Activated CD4-positive, alpha-beta T cell treated with anti-CD3 and anti-CD28 coated beads, Interleukin-2, amount 50 U/mL, for 48 hours (primary cell): ENCODE measurements at regions not wholly inside any gene's neighbourhood (a gene's known extent, or its start where the extent isn't known, plus 50 kb on each side); places are given as distances from the start of the nearest gene placed in this dataset.
"Not testable (repeated sequence)": the region's sequence is repeated elsewhere in the genome, so short reads cannot be mapped to it uniquely, and the experiment has no call there.

Experiments used
- DNase-seq, 2 experiments: peaks; one replicate each; pipeline ENCODE4 v3.0.0-alpha.2; 2020

DNA sequence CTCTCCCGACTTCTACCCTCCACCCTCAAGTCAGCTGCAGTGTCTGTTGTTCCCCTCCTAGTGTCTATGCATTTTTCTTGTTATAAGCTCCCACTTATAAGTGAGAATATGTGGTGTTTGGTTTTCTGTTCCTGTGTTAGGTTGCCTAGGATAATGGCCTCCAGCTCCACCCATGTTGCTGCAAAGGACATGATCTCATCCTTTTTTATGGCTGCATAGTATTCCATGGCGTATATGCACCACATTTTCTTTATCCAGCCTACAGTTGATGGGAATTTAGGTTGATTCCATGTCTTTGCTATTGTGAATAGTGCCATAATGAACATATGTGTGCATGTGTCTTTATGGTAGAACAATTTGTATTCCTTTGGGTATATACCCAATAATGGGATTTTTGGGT lies 80.7 kb downstream of the SPTSSA start:
- not testable (repeated sequence) for DNase-seq

DNA sequence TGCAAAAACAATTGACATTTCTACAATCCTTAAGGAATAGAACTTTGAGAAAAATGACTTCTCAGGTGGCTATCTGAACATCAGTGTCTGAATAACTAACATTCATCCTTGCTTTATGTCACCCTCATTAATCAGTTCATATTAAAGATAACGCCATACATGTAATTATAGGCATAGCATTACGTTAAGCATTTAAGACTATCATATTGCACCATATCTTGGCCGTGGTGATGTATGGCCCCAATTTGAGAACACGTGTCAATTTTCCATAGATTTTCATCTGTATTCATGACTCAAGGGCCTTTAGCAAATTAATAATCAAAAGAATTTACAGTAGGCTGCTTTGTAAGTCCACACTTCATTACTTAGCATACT lies 81.6 kb downstream of the SPTSSA start:
- no peak for DNase-seq

DNA sequence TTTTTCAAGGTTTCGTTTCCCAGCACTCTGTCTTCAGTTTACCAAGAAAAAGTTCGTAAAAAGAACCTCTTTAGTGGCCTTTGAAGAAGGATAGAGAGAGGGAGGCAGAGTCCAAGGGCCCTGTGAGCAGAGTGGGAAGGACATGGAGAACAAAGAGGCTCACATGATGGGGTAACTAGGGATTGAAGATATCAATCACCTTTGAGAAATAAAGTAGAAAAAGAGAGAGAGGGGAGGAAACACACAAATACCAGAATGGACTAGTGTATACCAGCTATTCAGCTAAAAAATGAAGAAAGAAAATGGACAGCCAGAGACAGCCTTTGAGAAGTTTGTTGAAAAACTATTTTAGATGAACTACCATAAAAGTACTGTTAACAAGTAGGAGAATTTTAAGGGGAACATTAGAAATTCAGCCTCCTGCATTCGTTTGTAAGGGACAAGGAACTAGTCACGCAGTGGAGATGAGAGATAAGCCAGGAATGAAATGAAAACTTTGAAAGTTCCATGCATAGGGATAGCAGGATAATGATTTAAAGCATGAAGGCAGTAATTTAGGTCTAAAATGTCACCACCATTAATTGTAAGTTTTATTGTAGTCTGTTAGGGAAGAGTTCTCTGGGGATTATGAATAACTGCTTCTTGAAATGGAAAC lies 82.1 kb downstream of the SPTSSA start:
- DNase-seq: no peak

DNA sequence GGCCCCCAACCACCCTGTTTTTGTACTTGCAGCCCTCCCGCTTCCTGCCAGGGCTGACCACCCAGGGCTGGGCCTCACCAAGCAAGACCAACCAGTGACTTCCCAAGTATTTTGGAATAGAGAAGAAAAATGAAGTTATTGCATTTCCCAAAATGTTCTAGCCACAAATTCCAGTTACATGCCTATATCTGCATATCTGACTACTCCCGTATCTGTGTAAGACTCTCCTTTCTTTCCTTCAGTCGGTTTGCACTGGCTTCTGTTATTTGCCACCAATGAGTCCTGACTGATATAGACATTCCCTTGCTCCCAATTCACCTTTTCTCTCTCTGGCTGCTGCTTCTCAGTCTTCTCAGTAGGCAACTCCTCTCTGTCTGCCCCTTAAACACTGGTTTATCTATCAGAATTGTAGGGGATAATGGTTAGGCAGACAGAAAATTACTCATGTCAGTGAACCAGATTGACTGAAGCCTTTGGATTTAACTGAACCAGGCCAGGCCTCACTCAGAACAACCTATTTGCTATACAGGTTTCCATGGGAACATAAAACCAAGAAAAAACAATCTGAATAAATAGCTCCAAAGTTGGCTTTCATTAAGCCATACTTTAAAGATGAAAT lies 85.3 kb downstream of the SPTSSA start:
- DNase-seq: no peak

DNA sequence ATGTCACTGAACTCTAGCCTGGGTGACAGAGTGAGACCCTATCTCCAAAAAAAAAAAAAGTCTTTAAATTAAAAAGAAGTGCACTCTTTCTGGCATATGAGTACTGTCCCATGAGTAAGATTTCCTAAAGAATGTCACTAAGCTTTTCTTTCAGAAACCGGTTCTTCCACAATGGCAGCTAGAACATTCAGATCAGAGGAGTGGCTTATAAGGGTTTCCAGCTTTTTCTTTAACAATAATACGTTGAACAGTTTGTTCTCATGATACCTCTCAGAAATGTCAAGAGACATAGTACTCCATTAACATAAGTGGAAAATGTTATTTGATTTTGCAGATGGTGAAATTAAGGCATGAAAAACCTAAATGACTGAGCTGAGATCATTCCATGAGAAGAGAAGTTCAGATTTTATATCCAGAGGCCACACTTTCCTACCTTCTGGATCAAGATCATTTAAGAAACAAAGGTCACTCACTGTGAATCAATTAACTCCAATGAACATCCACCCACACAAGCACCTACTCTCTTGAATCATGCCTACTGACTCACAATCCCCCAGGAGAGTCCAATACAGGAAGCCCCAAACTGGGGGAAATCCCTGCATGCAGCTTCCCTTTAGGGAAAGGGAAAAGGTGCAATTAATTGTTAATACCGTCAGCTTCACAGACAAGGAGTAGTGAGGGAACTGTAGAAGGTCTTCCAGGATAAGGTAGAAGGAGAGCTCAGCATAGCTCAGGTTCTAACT lies 86.9 kb downstream of the SPTSSA start:
- no peak for DNase-seq

DNA sequence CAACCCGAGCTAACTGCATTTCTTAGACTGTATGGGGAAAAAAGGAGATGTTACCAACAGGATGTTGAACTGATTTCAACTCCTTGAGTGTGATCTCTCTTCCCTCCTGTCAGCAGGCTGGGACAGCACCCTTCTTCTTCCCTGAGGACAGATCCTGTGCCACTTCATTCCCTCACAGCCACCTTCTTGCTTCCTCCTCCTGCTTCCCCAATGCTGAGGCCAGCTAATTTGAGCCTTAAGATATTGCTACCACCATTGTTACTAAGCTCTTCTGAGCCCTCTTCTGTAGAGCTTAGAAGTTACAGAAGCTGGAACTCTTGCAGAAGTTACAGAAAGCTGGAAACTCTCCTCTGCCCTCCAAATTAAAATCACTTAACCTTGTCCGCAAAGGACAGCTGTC lies 88.8 kb downstream of the SPTSSA start:
- no peak for DNase-seq

DNA sequence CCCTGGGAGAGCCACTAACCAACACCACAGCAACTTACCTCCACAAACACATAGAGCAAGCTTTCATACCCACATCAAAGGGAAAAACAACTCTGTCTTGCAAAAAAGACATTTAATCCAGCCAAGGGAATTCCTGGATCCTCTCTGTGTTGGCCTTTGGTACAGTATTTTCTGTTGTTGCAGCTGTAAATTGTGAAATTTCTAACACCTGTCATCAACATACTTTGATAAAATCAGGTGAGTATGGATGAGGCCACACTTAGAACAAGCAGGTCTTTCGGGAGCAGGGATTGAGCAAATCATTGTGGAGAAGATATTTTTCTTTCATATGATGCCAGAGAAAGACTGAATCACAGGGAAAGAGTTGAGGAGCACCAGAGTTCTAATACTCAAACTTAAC lies 89.3 kb downstream of the SPTSSA start:
- DNase-seq: no peak

DNA sequence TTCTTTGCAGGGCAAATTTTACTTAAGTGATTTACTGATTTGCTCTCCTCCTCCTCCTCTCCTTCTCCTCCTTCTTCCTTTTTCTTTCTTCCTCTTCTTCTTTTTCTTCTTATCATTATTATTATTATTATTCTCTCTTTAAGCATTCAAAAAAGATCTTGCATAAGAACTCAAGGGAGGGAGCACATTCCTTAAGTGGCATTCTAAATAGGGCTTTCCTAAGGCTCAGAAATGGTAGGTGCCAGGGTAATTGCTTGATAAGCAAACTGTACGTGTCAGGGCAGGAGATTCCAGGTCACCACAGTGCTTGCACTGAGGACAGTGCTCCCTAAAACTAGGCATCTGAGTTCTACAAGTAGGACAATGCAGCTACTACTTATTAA lies 92.4 kb downstream of the SPTSSA start:
- DNase-seq: no peak

DNA sequence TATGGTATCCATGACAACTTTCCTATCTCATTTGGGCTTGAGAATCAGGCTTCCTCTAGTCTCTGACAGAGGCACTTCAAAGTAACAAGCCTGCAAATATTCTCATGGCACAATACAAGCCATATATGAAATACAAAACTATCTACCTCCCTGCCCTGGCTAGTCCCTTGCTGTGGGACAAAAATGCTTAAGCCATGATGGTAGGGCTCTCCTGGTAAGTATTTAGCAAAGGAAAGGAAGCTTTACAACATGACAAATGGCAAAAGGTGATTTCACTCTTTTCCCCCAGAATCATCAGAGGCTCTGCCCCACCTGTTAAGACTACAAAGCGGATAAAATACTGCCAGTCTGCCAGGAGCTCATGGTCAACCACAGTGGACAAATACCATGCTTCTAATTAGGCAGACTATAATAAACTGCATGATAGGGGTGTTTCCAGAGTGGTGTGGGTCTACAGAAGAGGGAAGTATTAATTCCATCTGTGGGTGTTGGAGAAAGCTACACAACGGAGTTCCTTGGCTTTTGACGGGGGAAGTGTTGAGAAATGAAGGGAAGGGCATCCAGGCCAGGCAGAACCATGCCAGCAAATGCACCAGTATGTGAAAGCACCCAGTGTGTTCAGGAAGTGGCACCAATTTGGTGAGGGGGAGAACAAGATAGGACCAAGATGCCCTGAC lies 92.9 kb downstream of the SPTSSA start:
- DNase-seq: no peak

DNA sequence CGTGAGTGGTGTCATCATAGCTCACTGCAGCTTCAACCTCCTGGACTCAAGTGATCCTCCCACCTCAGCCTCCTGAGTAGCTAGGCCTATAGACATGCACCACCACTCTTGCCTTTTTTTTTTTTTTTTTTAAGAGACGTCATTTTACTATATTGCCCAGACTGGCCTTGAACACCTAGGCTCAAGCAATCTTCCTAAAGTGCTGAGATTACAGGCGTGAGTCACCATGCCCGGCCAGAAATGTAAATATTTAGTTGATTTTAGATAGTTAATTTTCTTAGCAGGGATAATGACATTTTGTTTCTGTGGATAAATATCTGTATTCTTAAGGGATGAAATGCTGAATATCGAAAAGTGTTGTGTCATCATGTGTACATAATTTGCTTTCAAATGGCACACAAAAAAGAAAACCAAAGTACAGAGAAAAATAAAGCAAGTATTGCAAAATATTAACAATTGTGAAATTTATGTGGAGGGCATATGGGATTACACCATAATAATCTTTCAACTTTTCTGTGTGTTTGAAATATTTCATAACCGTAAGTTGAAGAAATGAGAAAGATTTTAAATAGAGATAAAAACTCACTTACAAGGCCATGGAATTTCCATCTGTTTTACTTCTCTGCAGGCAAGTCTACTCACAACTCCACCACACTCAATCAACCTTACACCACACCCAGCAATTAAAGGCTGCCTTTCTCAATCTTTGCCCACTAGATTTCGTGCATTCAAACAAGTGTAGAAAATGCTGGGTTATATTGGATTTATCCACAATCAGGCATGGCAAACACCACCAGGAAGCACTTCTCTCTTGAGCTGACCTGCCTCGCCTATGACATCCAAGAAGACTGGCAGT lies 93.7 kb downstream of the SPTSSA start:
- no peak for DNase-seq

DNA sequence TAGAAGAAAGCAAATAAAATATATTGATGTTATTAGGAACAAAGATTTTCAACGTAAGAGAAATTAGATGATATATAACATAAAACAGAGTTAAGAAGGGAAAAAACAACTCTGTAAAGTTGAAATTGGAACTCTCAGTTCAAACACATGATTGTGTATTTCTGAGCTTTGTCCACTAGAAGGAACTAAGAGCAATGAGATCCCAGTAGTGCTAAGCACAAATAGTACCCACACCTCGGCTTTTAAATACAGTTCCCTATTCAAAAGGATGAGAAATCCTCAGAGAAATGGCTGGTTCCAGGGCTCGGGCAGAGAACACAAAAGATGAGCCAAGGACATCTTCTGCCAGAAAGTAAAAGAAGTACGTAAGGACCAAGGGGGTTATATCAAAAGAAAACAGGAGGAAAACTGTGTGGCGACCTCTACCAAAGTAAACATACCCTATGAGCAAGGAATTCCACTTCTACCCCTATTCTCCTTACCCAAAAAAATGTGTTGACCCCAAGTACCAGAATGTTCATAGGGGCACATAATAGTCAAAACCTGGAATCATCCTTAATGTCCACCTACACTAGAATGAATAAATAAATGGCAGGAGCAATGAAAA lies 96.6 kb downstream of the SPTSSA start:
- DNase-seq: no peak

DNA sequence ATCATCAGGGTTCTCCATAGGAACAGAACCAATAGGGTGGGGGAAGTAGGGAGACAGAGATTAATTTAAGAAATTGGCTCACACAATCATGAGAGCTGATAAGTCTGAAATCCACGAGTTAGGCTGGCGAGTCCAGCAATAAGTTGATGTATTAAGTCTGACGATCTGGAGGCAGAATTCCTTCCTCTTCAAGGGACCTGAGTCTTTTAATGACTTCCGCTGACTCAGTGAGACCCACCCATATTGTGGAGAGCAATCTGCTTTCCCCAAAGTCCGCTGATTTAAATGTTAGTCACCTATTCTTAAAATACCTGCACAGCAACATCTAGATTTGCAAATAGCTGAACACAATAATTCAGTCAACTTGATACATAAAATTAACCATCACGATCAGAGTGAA lies 97.8 kb downstream of the SPTSSA start:
- no peak for DNase-seq

DNA sequence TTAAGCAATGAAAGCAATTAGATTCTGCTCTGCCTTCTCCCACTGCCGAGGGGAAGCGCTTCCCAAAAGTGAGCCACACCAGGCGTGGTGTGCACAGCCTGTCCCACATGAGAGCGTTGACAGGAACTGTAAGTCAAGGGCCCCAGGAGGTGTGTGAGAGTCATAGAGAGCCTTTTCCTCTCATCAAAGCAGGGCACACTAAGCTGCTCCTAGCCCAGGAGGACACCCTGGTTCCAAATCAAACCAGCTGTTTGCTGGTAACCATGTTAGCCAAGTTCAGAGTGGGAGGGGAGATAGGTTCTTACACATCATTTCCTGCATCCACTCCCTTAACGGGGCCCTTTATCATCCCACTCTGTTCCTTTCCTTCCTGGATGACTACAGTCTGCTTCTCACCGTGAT lies 98.3 kb downstream of the SPTSSA start:
- DNase-seq: no peak

DNA sequence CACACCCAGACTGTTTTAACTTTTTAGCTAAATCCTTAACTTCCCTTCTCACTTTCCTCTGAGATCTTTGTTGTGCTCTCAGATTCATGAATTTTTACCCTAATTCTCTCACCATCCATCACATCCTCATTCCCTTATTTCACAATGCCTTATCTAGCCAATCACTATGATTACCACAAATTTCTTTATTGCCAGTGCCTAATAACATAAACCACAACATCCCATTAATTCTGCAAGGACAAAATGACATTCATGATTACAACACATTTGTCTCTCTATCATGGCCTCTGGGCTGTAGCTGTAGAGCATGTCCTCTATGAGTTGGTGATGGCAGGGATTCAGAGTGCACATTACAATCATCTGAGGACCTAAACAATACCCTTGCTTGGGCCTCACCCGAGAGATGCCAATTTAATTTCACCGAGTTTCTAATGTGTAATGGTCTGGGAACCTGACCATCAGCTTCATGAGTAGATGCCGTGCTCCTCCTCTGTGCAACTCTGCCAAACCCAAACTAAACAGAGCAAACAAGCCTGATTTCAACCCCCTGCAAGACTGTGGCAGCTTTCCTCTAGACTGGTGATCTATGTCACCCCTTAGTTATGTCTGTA lies 99.3 kb downstream of the SPTSSA start:
- no peak for DNase-seq

DNA sequence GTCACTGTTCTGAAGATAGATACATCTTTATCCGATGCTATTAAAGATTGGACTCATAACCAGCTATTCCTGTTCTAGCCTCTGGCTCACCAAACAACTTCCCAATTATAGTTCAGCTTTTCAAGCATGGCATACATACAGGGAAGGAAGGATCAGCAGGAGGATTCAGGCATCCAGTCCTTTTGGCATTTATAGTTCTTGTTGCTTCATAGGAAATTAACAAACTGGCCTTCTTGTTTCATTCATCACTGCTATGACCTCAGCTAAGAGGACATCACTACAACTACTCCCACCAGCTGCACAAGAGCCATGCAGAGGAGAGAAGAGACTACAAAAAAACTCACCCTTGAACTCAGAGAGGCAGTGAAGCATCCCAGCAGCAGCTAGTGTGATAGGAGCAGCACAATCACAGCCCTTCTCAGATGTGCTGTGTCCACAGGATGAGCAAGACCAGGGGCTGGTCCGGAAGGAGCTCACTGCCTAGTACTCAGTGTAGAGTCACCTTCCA lies 100.5 kb downstream of the SPTSSA start:
- no peak for DNase-seq

DNA sequence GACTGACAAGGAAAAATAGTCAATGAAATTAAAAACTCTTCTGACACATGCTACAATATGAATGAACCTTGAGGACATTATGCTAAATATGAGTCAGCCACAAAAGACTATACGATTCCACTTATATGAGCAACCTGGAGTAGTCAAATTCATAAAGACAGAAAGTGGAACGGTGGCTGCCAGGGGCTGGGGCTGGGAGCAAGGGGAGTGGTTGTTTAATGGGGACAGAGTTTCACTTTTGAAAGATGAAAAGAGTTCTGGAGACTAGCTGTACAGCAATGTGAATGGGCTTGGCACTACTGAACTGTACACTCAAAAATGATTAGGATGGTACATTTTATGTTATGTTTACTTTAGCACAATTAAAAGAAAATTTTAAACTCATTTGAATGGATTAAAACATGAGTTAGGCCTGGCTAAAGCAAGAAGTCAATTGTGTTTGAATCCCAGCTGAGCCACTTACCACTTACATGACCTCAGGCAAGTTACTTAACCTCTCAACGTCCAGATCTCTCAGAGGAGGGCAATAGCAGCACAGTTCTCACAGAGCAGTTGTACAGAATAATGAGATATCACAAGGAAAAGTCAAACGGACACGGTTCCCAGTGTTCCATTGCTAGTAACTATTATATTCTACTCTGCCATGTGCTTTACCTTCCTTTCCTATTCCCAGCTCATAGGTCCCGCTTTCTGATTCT lies 102.5 kb downstream of the SPTSSA start:
- no peak for DNase-seq

DNA sequence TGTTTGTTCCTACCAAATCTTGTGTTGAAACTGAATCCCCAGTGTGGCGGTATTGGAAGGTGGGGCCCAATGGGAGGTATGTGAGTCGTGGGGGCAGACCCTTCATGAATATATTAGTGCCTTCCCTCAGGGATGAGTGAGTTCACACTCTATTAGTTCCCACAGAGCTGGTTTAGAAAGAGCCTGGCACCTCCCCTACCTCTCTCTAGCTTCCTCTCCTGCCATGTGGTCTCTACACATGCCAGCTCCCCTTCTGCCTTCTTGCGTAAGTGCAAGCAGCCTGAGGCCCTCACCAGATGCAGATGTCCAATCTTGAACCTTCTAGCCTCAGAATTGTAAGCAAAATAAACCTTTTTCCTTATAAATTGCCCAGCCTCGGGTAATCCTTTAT lies 105.8 kb downstream of the SPTSSA start:
- DNase-seq: no peak

DNA sequence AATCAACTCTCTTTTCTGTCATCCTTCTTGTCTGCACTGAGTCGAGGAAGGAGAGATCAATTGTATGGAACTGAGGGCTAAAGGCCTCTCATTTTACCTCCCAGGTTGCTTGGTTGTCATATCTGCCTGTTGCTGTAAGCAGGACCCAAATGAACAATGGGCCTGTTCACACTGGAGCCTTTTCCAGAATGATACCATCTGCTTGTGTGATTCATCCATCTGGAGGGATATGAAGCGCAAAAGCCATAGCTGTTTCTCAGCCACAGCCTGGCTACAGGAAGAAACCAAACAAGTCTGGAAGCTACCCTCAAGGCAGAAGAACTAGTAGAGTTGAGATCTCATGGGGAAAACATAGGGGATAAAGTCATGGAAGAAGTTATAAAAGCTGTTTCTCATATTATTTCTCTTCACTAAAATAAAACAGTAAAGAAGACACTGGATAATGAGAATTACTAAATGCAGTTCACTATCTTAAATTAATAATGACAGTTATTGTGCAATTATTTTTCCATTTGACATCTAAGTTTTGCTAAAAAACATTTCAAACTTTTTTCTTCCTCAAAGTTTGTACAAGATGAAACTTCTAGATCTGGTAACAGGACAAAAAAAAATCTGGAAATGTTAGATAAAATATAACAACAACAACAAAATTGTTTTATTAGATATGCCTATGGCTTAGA lies 106.3 kb downstream of the SPTSSA start:
- no peak for DNase-seq

DNA sequence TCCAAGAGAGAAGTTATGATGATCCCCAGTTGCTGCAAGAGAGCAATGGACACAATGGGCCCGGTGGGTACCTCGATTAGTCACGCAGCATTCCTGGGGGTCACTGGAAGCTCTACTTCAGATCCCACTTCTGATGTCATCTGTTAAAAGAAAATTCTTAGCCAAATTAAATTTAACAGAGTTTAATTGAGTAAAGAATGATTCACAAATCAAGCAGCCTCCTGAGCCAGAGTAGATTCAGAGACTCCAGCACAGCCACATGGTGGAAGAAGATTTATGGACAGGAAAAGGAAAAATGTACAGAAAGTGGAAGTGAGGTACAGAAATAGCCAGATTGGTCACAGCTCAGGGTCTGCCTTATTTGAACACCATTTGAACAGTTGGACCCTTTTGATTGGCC lies 107.5 kb downstream of the SPTSSA start:
- DNase-seq: no peak

DNA sequence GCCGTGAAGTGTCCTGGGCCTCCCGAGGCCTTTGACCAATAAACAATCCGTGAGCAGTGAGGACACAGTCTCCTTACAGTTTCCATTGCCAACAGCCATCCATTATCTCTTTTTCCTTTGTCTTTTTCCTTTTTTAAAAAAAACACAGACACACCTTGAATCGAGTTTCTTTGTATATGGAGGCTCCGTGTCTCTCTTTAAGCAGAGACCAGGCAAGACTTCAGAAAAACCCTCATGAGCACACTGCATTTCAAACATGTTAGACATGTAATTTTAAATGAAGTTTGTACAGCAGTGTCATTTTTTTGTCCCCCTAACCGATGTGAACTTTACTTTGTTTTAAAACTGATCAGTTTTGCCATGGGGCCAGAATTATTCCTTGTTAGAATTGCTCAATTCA lies 111.1 kb downstream of the SPTSSA start:
- no peak for DNase-seq

DNA sequence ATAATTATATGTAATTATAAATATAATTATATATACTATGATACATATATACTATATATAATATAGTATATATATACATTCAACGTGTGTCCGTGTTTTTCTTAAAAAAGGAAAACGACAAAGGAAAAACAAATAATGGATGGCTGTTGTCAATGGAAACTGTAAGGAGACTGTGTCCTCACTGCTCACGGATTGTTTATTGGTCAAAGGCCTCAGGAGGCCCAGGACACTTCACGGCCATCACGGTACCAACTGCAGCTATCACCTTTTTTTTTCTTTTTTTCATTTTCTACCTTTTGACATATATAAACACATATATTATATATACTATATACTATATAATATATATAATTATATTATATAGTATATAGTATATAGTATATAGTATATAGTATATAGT lies 113.4 kb downstream of the SPTSSA start:
- DNase-seq: no peak
